ENCODE measurements at regions not wholly inside any gene's neighbourhood (a gene's known extent, or its start where the extent isn't known, plus 50 kb on each side); places are given as distances from the start of the nearest gene placed in this dataset.

DNA sequence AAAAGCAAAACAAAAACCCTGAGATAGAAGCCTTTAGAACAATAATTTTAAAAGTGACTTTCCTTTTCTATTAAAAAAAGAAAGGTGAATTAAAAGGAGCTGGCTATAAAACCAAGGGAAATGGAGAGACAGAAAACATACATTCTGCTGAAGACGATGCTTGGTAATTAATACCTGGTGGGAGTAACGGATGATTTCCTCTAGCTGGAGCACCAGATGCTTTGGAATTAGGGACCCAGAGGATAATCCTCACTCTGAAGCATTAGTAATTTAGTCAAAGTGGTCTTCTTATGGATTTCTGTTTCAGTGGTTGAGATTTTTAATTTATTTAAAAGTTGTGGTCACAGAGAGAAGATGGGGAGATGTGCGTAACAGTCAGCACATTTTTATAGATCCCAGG lies 982.5 kb downstream of the TLE4 start (continued):
- TF ChIP-seq, protein P1, sequence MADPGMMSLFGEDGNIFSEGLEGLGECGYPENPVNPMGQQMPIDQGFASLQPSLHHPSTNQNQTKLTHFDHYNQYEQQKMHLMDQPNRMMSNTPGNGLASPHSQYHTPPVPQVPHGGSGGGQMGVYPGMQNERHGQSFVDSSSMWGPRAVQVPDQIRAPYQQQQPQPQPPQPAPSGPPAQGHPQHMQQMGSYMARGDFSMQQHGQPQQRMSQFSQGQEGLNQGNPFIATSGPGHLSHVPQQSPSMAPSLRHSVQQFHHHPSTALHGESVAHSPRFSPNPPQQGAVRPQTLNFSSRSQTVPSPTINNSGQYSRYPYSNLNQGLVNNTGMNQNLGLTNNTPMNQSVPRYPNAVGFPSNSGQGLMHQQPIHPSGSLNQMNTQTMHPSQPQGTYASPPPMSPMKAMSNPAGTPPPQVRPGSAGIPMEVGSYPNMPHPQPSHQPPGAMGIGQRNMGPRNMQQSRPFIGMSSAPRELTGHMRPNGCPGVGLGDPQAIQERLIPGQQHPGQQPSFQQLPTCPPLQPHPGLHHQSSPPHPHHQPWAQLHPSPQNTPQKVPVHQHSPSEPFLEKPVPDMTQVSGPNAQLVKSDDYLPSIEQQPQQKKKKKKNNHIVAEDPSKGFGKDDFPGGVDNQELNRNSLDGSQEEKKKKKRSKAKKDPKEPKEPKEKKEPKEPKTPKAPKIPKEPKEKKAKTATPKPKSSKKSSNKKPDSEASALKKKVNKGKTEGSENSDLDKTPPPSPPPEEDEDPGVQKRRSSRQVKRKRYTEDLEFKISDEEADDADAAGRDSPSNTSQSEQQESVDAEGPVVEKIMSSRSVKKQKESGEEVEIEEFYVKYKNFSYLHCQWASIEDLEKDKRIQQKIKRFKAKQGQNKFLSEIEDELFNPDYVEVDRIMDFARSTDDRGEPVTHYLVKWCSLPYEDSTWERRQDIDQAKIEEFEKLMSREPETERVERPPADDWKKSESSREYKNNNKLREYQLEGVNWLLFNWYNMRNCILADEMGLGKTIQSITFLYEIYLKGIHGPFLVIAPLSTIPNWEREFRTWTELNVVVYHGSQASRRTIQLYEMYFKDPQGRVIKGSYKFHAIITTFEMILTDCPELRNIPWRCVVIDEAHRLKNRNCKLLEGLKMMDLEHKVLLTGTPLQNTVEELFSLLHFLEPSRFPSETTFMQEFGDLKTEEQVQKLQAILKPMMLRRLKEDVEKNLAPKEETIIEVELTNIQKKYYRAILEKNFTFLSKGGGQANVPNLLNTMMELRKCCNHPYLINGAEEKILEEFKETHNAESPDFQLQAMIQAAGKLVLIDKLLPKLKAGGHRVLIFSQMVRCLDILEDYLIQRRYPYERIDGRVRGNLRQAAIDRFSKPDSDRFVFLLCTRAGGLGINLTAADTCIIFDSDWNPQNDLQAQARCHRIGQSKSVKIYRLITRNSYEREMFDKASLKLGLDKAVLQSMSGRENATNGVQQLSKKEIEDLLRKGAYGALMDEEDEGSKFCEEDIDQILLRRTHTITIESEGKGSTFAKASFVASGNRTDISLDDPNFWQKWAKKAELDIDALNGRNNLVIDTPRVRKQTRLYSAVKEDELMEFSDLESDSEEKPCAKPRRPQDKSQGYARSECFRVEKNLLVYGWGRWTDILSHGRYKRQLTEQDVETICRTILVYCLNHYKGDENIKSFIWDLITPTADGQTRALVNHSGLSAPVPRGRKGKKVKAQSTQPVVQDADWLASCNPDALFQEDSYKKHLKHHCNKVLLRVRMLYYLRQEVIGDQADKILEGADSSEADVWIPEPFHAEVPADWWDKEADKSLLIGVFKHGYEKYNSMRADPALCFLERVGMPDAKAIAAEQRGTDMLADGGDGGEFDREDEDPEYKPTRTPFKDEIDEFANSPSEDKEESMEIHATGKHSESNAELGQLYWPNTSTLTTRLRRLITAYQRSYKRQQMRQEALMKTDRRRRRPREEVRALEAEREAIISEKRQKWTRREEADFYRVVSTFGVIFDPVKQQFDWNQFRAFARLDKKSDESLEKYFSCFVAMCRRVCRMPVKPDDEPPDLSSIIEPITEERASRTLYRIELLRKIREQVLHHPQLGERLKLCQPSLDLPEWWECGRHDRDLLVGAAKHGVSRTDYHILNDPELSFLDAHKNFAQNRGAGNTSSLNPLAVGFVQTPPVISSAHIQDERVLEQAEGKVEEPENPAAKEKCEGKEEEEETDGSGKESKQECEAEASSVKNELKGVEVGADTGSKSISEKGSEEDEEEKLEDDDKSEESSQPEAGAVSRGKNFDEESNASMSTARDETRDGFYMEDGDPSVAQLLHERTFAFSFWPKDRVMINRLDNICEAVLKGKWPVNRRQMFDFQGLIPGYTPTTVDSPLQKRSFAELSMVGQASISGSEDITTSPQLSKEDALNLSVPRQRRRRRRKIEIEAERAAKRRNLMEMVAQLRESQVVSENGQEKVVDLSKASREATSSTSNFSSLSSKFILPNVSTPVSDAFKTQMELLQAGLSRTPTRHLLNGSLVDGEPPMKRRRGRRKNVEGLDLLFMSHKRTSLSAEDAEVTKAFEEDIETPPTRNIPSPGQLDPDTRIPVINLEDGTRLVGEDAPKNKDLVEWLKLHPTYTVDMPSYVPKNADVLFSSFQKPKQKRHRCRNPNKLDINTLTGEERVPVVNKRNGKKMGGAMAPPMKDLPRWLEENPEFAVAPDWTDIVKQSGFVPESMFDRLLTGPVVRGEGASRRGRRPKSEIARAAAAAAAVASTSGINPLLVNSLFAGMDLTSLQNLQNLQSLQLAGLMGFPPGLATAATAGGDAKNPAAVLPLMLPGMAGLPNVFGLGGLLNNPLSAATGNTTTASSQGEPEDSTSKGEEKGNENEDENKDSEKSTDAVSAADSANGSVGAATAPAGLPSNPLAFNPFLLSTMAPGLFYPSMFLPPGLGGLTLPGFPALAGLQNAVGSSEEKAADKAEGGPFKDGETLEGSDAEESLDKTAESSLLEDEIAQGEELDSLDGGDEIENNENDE (IDR thresholded peaks at IDR 0.05; ENCODE audit: insufficient replicate concordance, low read length), result no peak
- no peak for TF ChIP-seq TBP (IDR thresholded peaks at IDR 0.05; ENCODE audit: low read depth, low read length)
- TF ChIP-seq JUND (IDR thresholded peaks at IDR 0.05; ENCODE audit: low read length), result no peak
- TF ChIP-seq KDM4A (IDR thresholded peaks at IDR 0.05; ENCODE audit: low read depth, low read length, severe bottlenecking), result no peak
- TF ChIP-seq, protein P2, sequence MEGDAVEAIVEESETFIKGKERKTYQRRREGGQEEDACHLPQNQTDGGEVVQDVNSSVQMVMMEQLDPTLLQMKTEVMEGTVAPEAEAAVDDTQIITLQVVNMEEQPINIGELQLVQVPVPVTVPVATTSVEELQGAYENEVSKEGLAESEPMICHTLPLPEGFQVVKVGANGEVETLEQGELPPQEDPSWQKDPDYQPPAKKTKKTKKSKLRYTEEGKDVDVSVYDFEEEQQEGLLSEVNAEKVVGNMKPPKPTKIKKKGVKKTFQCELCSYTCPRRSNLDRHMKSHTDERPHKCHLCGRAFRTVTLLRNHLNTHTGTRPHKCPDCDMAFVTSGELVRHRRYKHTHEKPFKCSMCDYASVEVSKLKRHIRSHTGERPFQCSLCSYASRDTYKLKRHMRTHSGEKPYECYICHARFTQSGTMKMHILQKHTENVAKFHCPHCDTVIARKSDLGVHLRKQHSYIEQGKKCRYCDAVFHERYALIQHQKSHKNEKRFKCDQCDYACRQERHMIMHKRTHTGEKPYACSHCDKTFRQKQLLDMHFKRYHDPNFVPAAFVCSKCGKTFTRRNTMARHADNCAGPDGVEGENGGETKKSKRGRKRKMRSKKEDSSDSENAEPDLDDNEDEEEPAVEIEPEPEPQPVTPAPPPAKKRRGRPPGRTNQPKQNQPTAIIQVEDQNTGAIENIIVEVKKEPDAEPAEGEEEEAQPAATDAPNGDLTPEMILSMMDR (IDR thresholded peaks at IDR 0.05; ENCODE audit: control extremely low read depth in 1 of 3, insufficient read depth in 1 of 3, low read depth in 1 of 3, low read length in 3 of 3), result no peak
